ENCODE measurements at regions not wholly inside any gene's neighbourhood (a gene's known extent, or its start where the extent isn't known, plus 50 kb on each side); places are given as distances from the start of the nearest gene placed in this dataset.
A peak's percentile ranks its signal among the peaks of the same experiment; 100 is the strongest.
"Not testable (repeated sequence)": the region's sequence is repeated elsewhere in the genome, so short reads cannot be mapped to it uniquely, and the experiment has no call there.

DNA sequence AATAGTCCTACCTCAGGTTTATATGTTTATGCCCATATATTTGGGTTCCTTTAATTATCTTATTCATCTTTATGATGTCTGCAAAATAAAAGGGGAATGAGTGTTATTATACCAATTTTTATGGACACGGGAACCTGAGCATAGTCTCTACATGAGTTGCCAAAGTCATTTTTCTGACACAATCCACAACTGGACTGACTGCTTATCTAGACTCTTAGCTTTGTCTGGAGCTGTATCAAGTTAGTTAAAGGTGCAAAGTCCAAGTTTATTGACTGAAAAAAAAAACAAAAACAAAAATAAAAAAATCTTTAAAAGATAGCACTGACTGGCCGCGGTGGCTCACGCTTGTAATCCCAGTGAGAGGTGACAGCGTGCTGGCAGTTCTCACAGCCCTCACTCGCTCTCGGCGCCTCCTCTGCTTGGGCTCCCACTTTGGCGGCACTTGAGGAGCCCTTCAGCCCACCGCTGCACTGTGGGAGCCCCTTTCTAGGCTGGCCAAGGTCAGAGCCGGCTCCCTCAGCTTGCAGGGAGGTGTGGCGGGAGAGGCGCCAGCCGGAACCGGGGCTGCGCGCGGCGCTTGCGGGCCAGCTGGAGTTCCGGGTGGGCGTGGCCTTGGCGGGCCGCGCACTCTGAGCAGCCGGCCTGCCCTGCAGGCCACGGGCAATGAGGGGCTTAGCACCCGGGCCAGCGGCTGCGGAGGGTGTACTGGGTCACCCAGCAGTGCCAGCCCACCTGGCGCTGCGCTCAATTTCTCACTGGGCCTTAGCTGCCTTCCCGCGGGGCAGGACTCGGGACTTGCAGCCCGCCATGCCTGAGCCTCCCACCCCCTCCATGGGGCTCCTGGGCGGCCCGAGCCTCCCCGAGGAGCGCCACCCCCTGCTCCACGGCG lies 116.6 kb upstream of the MBNL1 start:
- DNase-seq (ENCODE audit: low read depth): not testable (repeated sequence)

DNA sequence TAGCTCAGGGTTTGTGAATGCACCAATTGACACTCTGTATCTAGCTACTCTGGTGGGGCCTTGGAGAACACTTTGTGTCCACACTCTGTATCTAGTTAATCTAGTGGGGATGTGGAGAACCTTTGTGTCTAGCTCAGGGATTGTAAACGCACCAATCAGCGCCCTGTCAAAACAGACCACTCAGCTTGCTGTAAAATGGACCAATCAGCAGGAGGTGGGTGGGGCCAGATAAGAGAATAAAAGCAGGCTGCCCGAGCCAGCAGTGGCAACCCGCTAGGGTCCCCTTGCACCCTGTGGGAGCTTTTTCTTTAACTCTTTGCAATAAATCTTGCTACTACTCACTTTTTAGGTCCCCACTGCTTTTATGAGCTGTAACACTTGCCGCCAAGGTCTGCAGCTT lies 115.6 kb upstream of the MBNL1 start:
- DNase-seq (ENCODE audit: low read depth): not testable (repeated sequence)

DNA sequence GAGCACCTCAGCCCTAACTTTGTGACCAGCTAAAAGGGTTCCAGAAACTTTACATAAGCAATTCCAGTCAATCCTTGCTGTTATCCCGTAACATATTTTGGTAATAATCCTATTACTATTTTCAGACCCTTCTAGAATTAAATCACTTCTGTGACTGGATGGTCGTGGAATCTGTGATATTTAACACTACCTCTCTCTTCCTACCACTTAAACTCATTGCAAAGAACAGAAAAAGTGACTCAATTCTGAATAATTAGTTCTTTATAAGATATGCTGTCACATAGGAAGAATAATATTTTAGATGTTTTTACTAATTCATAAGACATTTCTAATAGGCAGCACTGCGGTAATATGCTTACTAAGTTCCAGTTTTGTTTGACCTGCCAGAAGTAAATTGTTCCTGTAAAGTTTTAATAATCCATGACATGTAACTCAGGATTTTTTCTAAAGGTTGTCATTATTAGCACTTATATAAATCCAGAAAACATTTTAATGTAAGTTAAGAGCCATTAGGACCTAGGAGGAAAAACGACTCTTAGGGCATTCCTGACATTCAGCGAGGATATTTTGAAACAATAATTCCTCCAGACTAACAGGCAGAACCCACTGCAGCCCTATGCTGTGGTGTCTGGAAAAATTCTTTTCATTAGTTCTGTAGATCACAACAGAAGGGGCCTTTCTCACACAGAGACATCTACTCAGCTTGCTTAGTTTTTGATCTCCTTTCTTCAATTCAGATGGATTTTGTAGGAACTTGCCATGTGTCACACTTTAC lies 113.3 kb upstream of the MBNL1 start:
- DNase-seq (ENCODE audit: low read depth): no peak

DNA sequence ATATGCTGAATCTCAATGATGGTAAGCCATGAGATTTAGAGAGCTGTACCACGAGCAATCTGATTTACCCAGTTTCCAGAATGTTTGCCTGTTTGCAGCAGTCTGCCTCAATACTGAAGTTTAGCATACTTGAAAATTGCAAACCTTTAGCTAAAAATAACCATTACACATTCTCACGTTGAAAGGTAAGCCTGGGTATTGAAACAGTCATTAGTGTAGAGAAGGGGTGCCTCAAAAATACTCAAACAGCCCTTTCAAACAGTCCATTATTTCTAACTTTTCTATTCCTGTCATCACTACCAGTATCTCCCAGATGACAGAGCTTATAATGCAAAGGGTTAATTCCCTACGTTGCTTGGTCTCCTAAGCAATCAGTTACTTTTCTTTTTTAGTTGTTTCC lies 111.8 kb upstream of the MBNL1 start:
- DNase-seq (ENCODE audit: low read depth): no peak

DNA sequence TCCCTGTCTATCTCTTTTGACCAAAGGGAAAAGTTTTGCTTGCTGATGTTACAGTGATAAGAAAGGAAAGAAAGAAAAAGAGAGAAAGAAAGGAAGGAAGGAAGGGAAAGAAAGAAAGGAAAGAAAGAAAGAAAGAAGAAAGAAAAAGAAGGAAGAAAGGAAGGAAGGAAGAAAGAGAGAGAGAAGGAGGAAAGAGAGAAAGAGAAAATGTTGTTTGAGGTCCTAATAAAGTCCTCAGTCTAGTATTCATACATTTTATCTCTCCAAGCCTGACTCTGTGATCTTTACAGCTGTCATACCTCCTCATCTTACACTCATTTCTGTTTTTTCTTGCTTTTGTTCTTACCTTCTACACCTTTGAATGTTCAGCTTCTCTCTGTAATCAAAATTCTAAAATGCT lies 111.4 kb upstream of the MBNL1 start:
- no peak for DNase-seq (ENCODE audit: low read depth)

DNA sequence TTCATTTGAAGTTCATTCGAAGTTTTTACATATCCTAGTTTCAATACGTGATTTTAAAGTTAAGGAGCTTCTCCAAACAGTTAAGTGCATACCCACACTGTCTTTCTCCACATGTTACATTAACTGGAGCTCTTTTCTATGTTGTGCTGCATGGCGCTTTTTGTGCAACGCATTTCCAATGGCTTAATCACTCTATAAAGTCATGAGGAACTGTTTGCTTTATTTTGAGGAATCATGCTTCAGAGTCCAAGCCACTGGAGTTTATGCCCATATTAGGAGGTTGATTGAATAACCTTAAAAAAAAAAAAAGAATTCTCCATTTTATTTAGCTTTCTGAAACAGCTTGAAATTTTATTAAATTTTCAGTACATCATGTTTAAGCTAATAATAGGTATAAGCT lies 109.4 kb upstream of the MBNL1 start:
- DNase-seq (ENCODE audit: low read depth): peak; percentile 59

DNA sequence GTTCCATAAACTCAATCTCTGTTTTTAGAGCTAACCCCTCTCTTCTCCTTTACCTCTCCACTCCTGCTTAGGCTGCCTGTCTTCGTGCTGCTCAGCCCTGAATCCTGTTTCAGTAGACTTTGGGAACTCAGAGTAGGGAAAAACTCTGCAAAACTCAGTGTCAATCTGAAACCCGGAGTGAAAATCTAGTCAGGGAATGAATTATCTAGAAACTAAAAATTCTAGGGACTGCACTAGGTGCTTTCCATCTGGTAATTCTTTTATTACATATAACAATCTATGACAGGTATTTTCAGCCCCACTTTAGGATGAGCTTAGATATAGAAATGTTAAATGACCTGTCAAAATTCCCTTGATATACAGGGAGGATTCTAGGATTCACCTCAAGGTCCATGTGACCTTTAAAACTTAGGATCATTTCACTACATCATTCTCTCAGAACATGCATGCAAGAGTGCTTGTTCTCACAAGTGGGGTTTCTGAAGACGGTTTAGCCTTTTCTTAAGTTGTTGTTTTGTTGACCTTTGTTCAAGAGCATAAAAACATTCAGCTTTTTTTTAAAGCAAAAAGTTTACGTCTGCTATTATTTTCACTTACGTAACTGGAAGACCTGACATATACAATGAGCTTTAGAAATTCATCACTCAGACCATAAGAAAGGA lies 108.2 kb upstream of the MBNL1 start:
- no peak for DNase-seq (ENCODE audit: low read depth)

DNA sequence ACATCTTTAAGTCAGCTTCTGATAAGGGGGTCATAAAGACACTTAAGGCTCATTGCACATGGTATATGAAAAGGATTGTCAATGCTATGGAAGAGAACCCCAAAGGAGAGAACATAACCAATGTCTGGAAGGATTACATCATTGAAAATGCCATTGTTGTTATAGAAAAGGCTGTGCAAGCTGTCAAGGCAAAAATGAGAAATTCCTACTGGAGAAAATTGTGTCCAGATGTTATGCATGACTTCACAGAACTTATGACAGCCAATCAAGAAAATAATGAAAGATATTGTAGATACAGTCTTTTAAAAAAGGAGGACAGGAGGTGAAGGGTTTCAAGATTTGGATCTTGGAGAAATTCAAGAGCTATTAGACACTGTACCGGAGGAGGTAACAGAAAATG lies 96.3 kb upstream of the MBNL1 start:
- no peak for DNase-seq (ENCODE audit: low read depth)

DNA sequence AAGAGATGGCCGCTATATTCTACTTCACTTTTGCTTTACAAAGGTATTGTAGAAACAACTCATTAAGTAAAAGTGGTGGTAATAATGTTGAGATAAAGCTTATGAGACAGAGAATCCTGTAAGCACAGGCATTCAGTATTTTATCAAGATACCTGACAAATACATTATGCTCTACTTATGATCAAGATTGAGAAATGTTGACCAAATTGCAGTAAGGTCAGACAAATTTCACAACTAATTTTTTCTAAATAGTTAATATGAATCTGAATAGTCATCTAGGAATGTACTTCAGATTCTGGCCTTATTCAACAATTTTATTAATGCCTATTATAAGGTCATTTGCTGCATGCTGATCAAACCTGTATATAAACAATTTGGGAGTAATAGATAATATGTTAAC lies 95.1 kb upstream of the MBNL1 start:
- no peak for DNase-seq (ENCODE audit: low read depth)

DNA sequence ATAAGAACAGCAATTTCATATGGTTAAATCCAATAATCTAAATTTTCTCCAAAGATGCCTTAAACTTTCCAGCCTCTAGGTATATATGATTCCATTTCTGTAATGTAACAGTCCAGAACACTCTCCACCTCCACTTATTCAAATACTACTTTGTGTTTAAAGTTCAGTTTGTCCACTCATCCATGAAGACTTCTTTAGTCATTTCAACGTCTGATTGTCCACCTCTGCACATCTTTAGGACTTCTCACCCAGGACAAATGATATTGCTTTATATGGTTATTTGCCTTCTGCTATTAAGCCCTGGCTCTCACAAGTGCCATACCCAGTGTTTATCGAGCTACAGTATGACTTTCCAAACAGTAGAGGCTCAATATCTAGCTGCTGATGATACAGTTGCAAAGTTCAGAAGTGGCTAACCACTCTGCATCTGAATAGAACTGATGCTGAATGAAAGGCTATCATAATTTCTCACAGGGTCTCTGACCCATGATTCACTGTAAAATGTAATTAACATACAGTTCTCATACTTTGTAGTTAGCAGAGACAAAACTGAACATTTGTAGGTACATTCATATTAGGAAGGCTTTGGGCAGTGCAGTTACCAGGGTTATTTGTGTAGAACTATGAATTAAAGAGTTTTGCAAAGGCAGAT lies 93.7 kb upstream of the MBNL1 start:
- DNase-seq (ENCODE audit: low read depth): no peak

DNA sequence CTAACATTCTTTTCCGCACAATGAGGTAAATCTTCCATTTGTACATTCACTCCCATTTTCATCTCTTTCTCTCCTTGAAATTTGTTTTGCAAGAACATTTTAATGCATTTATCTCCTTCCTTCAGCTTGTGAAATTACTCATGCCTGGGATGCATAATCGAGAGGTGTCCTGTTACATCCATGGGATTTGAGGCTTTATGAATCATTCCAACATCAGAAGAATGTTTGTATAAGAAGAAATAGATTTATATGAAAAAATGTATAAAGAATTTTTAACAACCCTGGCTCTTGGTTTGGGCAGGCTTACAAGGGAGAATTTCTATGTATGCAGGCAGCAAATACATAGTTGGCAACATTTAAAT lies 93.2 kb upstream of the MBNL1 start:
- DNase-seq (ENCODE audit: low read depth): peak; percentile 73

DNA sequence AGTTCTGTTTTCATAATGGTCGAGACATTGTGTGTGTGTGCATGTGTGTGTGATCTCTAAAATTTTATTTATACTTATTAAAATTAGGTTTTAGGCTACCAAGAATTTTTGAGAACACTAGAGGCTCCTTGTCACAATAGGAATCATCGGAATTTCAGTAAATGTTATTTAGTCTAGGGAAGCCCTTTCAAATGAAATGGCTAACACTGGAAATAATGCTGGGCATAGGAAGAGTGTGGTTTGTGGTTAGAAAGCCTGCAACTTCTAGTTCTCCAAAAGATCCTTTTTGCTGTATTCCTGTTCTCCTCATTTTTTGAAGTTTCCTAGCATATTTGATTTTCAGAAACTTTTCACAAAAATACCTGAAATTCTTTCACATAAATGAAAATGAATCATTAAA lies 92.5 kb upstream of the MBNL1 start:
- peak; percentile 65 for DNase-seq (ENCODE audit: low read depth)

DNA sequence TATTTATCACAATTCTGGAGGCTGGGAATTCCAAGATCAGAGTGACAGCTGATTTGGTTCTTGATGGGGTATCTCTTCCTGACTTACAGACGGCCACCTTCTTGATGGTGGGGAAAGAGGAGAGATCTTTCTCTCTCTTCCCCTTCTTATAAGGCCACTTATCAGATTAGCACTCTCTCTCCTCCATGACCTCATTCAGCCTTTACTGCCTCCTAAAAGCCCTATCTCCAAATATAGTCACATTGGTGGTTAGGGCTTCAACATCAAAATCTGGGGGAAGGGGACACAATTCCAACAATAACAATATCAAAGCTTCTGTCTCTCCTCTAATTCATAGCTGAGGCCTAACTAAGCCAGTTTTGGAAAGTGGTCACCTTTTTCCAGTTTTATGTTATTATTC lies 91.7 kb upstream of the MBNL1 start:
- DNase-seq (ENCODE audit: low read depth): no peak

DNA sequence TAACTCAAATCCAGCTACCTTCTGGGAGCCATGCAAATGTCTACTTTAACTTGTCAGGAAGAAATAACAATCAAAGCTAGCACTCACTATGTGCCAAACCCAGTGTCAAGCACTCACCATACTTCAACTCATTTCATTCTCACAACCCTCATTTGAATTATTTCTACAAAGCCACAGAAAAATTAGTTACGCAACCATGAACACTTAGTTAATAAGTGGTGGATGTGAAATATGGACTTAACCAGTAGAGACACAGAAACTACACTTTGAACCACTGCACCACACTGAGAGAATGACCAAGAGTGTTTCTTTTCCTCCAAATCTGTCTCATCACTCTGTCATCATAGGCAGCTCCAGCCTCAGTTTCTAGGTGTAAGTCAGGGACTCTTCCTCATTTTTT lies 91.0 kb upstream of the MBNL1 start:
- no peak for DNase-seq (ENCODE audit: low read depth)

DNA sequence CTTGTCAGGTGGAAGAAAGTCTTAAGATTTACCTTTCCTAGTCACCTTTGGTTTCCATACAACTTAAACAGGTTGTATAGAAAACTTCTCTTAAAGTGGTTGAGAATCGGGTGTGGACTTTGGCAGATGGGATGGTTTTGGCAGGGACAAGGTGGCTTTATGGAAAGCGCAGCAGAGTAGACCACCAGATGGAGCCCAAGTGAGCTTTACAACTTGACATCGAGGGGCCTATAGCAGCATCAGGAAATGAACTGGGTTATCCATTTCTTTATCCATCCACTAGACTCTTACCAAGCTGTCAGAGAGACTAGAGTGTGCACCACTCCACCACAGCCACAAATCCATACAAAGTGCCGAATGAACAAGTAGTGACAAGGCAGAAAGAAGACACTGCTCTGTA lies 85.3 kb upstream of the MBNL1 start:
- DNase-seq (ENCODE audit: low read depth): peak; percentile 66

DNA sequence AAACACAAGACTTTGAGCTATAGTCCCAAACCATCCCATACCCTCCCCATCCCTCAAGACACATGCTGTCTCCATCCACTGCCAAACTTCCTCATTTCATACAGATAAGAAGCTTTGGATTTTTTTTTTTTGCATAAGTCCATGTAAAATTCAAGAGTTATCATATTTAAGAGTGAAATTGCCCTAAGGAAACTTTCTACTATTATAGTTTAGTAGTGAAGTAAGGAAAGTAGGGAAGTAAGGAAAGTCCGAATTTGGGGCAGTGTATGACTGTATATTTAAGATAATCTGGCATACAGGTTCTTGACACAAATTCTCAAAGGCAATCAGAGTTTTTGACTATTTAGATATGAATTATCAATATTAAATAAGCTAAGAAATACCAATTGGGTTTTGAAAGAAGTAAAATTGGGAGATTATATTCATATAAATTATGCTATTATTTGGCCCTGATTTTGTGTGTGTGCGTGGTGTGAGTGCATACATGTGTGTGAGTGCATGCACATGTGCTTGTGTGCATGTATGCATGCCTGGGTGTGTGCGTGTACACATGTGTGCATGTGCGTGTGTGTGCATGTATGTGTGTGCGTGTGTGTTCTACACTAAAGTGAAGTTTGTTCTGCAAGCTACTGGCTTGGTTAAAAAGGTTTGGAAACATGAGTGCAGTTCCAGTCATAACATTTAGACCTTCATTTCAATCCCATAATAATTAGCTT lies 83.6 kb upstream of the MBNL1 start:
- DNase-seq (ENCODE audit: low read depth): no peak

DNA sequence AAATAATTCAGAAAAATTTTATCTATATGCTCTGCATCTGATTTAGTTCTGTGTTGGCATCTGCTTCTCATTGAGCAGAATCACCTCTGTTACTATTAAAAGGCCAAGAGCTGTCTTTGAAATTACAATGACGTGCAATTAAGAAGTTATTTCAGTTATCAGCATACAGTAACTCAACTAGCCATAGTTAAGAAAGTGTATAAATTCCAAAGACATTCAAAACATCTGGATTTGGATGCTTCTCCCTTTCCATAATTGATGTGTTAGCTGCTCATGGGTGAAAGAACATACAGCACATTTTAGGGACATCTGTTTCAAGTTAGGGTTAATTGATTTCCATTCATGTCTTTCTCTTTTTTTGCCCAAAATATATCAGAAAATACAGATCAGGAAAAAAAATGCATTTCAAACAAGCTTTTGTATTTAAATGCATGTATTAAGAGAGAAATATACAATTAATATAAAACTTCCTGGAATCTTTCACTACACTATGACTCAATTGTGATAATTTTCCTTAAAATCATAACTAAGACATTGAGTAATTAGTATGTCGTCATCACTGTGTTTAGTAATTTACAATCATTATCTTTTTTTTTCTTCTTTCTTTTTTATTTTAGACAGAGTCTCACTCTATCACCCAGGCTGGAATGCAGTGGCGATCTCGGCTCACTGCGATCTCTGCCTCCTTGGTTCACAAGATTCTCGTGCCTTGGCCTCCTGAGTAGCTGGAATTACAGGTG lies 82.7 kb upstream of the MBNL1 start:
- no peak for DNase-seq (ENCODE audit: low read depth)

DNA sequence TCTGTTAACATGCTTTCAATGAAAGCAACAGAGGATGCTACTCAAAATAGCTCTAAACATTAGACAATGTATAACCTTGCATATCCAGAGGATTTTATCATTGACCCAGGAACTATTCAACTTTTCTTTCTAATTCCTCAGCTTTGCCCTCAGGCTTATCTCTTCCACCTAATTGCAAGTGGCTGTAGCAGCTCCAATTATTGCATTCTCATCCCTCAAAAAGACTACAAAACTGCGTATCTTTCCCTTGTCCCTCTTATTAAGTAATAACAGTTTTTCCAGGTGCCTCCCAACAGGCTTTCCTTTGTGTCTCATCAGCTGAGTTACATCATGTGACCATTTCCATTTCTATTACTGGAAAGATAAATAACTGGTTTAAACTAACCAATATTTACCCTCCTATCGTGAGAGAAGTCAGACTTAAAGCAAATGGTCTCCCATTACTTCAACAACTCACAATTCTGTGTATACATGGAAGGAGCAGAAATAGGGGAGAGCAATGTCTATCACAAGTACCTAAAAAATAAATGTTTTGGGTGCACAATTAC lies 78.0 kb upstream of the MBNL1 start:
- no peak for DNase-seq (ENCODE audit: low read depth)

DNA sequence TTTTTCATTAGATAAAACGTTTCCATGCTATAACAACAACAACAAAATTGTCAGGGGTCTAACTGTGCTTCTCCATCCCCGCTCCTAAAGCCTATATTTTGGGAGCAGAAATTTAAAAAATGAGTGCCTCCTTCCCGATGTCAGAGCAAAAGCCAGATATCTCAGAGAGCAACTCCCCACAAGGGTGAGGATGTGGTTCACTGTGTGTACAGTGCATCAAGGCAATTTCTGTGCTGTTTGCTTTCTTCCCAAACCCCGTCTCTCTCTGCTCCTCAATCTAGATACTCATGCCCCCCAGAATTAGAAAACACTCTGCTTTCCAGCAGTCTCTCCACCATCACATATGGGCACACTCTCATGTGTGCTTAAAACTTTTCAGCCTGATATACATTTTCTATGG lies 76.7 kb upstream of the MBNL1 start:
- DNase-seq (ENCODE audit: low read depth): no peak

DNA sequence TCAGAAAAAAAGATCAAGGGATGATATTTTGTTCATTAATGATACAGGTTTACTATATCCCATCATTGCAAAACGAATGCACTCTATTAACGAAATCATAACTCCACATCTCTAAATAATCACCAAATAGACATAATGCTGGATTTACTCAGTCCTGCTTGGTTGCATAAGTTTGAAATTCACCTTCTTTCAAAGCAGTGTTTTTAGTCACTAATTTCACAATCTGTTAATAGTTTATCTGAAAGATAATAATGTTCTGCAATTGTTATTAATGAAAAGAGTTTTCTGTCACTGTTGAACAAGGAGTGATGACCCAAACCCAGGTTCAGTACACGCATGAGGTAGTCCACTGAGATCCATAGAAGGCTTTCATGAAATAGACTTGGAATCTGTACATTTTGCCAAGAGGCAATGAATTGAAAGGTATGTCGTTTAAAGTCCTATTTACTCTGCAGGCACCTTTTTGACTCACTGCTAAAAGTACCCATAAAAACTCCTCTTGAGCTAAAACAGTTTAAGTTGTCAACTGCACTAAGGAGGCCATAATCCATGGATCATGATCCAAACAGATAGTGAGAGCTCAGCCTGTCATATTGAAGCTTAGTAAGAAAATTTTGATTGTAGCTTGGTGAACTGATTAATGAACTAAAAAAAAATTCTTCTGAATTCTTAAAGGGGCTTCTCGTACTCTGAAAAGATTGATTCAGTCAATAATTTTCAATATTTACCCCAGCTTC lies 75.6 kb upstream of the MBNL1 start:
- DNase-seq (ENCODE audit: low read depth): no peak
